ENCODE measurements at regions not wholly inside any gene's neighbourhood (a gene's known extent, or its start where the extent isn't known, plus 50 kb on each side); places are given as distances from the start of the nearest gene placed in this dataset.
"Not testable (repeated sequence)": the region's sequence is repeated elsewhere in the genome, so short reads cannot be mapped to it uniquely, and the experiment has no call there.

GRCh38 chr9:87375397-87376073 is 122.1 kb upstream of the DAPK1 start:
- DNase-seq, result no peak
- intact Hi-C loops (cut with micrococcal nuclease), result no loop called here
- no peak overlapping the region for H3K4me3 Mint-ChIP-seq
- peaks cover 8% of the 10 kb centered on the region for H3K4me1 Mint-ChIP-seq
- H3K9me3 Mint-ChIP-seq, result no peaks in the 10 kb centered on the region
- no peaks in the 10 kb centered on the region for H3K36me3 Mint-ChIP-seq (ENCODE audit: low read depth)
- no peak overlapping the region for H3K27ac Mint-ChIP-seq
- peaks cover 7% of the 10 kb centered on the region for H3K27me3 Mint-ChIP-seq

GRCh38 chr9:87378676-87379075 is 119.0 kb upstream of the DAPK1 start:
- H3K27ac Mint-ChIP-seq, result no peak overlapping the region
- no peak for DNase-seq
- H3K27me3 Mint-ChIP-seq, result peaks cover 7% of the 10 kb centered on the region
- no peaks in the 10 kb centered on the region for H3K36me3 Mint-ChIP-seq (ENCODE audit: low read depth)
- no peak overlapping the region for H3K4me3 Mint-ChIP-seq
- H3K9me3 Mint-ChIP-seq, result no peaks in the 10 kb centered on the region
- intact Hi-C loops (cut with micrococcal nuclease), result no loop called here
- H3K4me1 Mint-ChIP-seq, result peaks cover 8% of the 10 kb centered on the region

- no peak overlapping the region for H3K4me3 Mint-ChIP-seq
- intact Hi-C loops (cut with micrococcal nuclease), result no loop called here
These were observed 118.4 kb upstream of the DAPK1 start for GRCh38 chr9:87379300-87379699.

GRCh38 chr9:87381050-87381711 is 116.5 kb upstream of the DAPK1 start:
- H3K9me3 Mint-ChIP-seq, result no peaks in the 10 kb centered on the region
- H3K4me1 Mint-ChIP-seq, result no peaks in the 10 kb centered on the region
- peak; percentile 8 for DNase-seq
- no peaks in the 10 kb centered on the region for H3K36me3 Mint-ChIP-seq (ENCODE audit: low read depth)
- no peak overlapping the region for H3K4me3 Mint-ChIP-seq
- H3K27ac Mint-ChIP-seq, result no peak overlapping the region
- no peaks in the 10 kb centered on the region for H3K27me3 Mint-ChIP-seq
- intact Hi-C loops (cut with micrococcal nuclease), result no loop called here

More at GRCh38 chr9:87379300-87379699, 118.4 kb upstream of the DAPK1 start:
- Mint-ChIP-seq H3K27me3 (peaks cover under 1% of the 10 kb centered on the region), H3K4me1 (peaks cover 1% of the 10 kb centered on the region), H3K27ac (no peak overlapping the region), H3K9me3 (no peaks in the 10 kb centered on the region), H3K36me3 (ENCODE audit: low read depth) (no peaks in the 10 kb centered on the region)
- DNase-seq, result no peak

GRCh38 chr9:87381746-87382145 is 115.9 kb upstream of the DAPK1 start:
- Mint-ChIP-seq H3K27me3 (no peaks in the 10 kb centered on the region), H3K27ac (no peak overlapping the region), H3K4me3 (no peak overlapping the region), H3K36me3 (ENCODE audit: low read depth) (no peaks in the 10 kb centered on the region), H3K4me1 (no peaks in the 10 kb centered on the region), H3K9me3 (no peaks in the 10 kb centered on the region)
- intact Hi-C loops (cut with micrococcal nuclease), result no loop called here
- peak; percentile 11 for DNase-seq

GRCh38 chr9:87382900-87383299 is 114.8 kb upstream of the DAPK1 start:
- H3K36me3 Mint-ChIP-seq (ENCODE audit: low read depth), result no peaks in the 10 kb centered on the region

GRCh38 chr9:87383344-87384150 is 114.1 kb upstream of the DAPK1 start:
- H3K4me1 Mint-ChIP-seq, result no peaks in the 10 kb centered on the region
- intact Hi-C loops (cut with micrococcal nuclease), result no loop called here
- H3K9me3 Mint-ChIP-seq, result no peaks in the 10 kb centered on the region
- H3K27me3 Mint-ChIP-seq, result no peaks in the 10 kb centered on the region
- no peak overlapping the region for H3K27ac Mint-ChIP-seq
- no peaks in the 10 kb centered on the region for H3K36me3 Mint-ChIP-seq (ENCODE audit: low read depth)
- DNase-seq, result no peak
- no peak overlapping the region for H3K4me3 Mint-ChIP-seq

More at GRCh38 chr9:87382900-87383299, 114.8 kb upstream of the DAPK1 start:
- Mint-ChIP-seq H3K27ac (no peak overlapping the region), H3K27me3 (no peaks in the 10 kb centered on the region), H3K9me3 (no peaks in the 10 kb centered on the region), H3K4me3 (no peak overlapping the region), H3K4me1 (no peaks in the 10 kb centered on the region)
- intact Hi-C loops (cut with micrococcal nuclease), result no loop called here
- no peak for DNase-seq

- H3K27ac Mint-ChIP-seq, result no peak overlapping the region
These were observed 111.1 kb upstream of the DAPK1 start for GRCh38 chr9:87386490-87387025.

GRCh38 chr9:87387351-87388011 is 110.2 kb upstream of the DAPK1 start:
- no peak for DNase-seq
- intact Hi-C loops (cut with micrococcal nuclease), result no loop called here
- peaks cover 2% of the 10 kb centered on the region for H3K27me3 Mint-ChIP-seq
- H3K27ac Mint-ChIP-seq, result no peak overlapping the region
- H3K36me3 Mint-ChIP-seq (ENCODE audit: low read depth), result no peaks in the 10 kb centered on the region
- no peaks in the 10 kb centered on the region for H3K9me3 Mint-ChIP-seq
- H3K4me3 Mint-ChIP-seq, result no peak overlapping the region
- H3K4me1 Mint-ChIP-seq, result no peaks in the 10 kb centered on the region

More at GRCh38 chr9:87386490-87387025, 111.1 kb upstream of the DAPK1 start:
- DNase-seq, result no peak
- no peaks in the 10 kb centered on the region for H3K36me3 Mint-ChIP-seq (ENCODE audit: low read depth)
- H3K27me3 Mint-ChIP-seq, result no peaks in the 10 kb centered on the region
- no peaks in the 10 kb centered on the region for H3K9me3 Mint-ChIP-seq
- no peaks in the 10 kb centered on the region for H3K4me1 Mint-ChIP-seq
- no peak overlapping the region for H3K4me3 Mint-ChIP-seq
- intact Hi-C loops (cut with micrococcal nuclease), result no loop called here

GRCh38 chr9:87388708-87389107 is 109.0 kb upstream of the DAPK1 start:
- H3K27me3 Mint-ChIP-seq; intact Hi-C loops (cut with micrococcal nuclease); H3K4me3 Mint-ChIP-seq: not testable (repeated sequence)

GRCh38 chr9:87389936-87390335 is 107.7 kb upstream of the DAPK1 start:
- intact Hi-C loops (cut with micrococcal nuclease), result no loop called here
- Mint-ChIP-seq H3K27ac (no peak overlapping the region), H3K27me3 (peaks cover 2% of the 10 kb centered on the region), H3K4me1 (no peaks in the 10 kb centered on the region), H3K4me3 (no peak overlapping the region), H3K36me3 (ENCODE audit: low read depth) (no peaks in the 10 kb centered on the region), H3K9me3 (peaks cover 5% of the 10 kb centered on the region)
- DNase-seq, result no peak

More at GRCh38 chr9:87388708-87389107, 109.0 kb upstream of the DAPK1 start:
- not testable (repeated sequence) for H3K36me3 Mint-ChIP-seq (ENCODE audit: low read depth); H3K9me3 Mint-ChIP-seq; DNase-seq; H3K4me1 Mint-ChIP-seq; H3K27ac Mint-ChIP-seq

GRCh38 chr9:87390361-87390760 is 107.3 kb upstream of the DAPK1 start:
- Mint-ChIP-seq H3K36me3 (ENCODE audit: low read depth) (no peaks in the 10 kb centered on the region), H3K4me3 (no peak overlapping the region), H3K27me3 (peaks cover 2% of the 10 kb centered on the region), H3K4me1 (no peaks in the 10 kb centered on the region), H3K27ac (no peak overlapping the region), H3K9me3 (peaks cover 5% of the 10 kb centered on the region)
- no peak for DNase-seq
- intact Hi-C loops (cut with micrococcal nuclease), result no loop called here

GRCh38 chr9:87392086-87392485 is 105.6 kb upstream of the DAPK1 start:
- no peak for DNase-seq
- Mint-ChIP-seq H3K4me3 (no peak overlapping the region), H3K9me3 (peaks cover 5% of the 10 kb centered on the region), H3K36me3 (ENCODE audit: low read depth) (no peaks in the 10 kb centered on the region), H3K27ac (no peak overlapping the region), H3K4me1 (no peaks in the 10 kb centered on the region), H3K27me3 (peaks cover 2% of the 10 kb centered on the region)
- intact Hi-C loops (cut with micrococcal nuclease), result no loop called here

Data from activated CD4-positive, alpha-beta T cell treated with anti-CD3 and anti-CD28 coated beads, Interleukin-2, amount 10 ng/mL, durations not matched to agents 24 days and 14 days (primary cell).